ENCODE measurements at regions not wholly inside any gene's neighbourhood (a gene's known extent, or its start where the extent isn't known, plus 50 kb on each side); places are given as distances from the start of the nearest gene placed in this dataset.
"Not testable (repeated sequence)": the region's sequence is repeated elsewhere in the genome, so short reads cannot be mapped to it uniquely, and the experiment has no call there.

GRCh38 chr6:26961236-26961635 is 286.3 kb upstream of the PRSS16 start:
- H3K9me2 ChIP-seq (ENCODE audit: insufficient read depth, low read length); H3K4me2 ChIP-seq (ENCODE audit: low read length); H3K79me2 ChIP-seq (replicated peaks; ENCODE audit: insufficient read depth, low read length); H3K4me3 ChIP-seq (ENCODE audit: low read length); H3K36me3 ChIP-seq (ENCODE audit: insufficient read depth, low read length); H3F3A ChIP-seq (ENCODE audit: insufficient read depth, low read length, poor library complexity, severe bottlenecking); H3K27me3 ChIP-seq (ENCODE audit: insufficient read depth, low read depth, low read length); H3K9ac ChIP-seq (ENCODE audit: low read length); H3K27ac ChIP-seq (ENCODE audit: low read length); H4K20me1 ChIP-seq (ENCODE audit: insufficient read depth); H2AFZ ChIP-seq (ENCODE audit: low read depth, low read length); H3K9me3 ChIP-seq (ENCODE audit: low read length): not testable (repeated sequence)

- no peaks in the 10 kb centered on the region for H3K9me3 ChIP-seq (ENCODE audit: low read length)
- no peak overlapping the region for H2AFZ ChIP-seq (ENCODE audit: low read depth, low read length)
- no peaks in the 10 kb centered on the region for H3K36me3 ChIP-seq (ENCODE audit: insufficient read depth, low read length)
- H3K9me2 ChIP-seq (ENCODE audit: insufficient read depth, low read length), result no peaks in the 10 kb centered on the region
- no peak overlapping the region for H3K27ac ChIP-seq (ENCODE audit: low read length)
- TF ChIP-seq REST (IDR thresholded peaks at IDR 0.05; ENCODE audit: borderline replicate concordance) (no peak), TAF1 (IDR thresholded peaks at IDR 0.05; ENCODE audit: low read depth) (no peak)
- no peaks in the 10 kb centered on the region for H3F3A ChIP-seq (ENCODE audit: insufficient read depth, low read length, poor library complexity, severe bottlenecking)
- H3K79me2 ChIP-seq (replicated peaks; ENCODE audit: insufficient read depth, low read length), result no peaks in the 10 kb centered on the region
- H3K4me3 ChIP-seq (ENCODE audit: low read length), result no peak overlapping the region
- no peaks in the 10 kb centered on the region for H4K20me1 ChIP-seq (ENCODE audit: insufficient read depth)
- no peaks in the 10 kb centered on the region for H3K27me3 ChIP-seq (ENCODE audit: insufficient read depth, low read depth, low read length)
- H3K9ac ChIP-seq (ENCODE audit: low read length), result no peak overlapping the region
- no peak overlapping the region for H3K4me2 ChIP-seq (ENCODE audit: low read length)
These were observed 245.1 kb upstream of the PRSS16 start for GRCh38 chr6:27002447-27002846.

GRCh38 chr6:27007020-27007419 is 240.5 kb upstream of the PRSS16 start:
- H2AFZ ChIP-seq (ENCODE audit: low read depth, low read length), result no peak overlapping the region
- no peaks in the 10 kb centered on the region for H3K79me2 ChIP-seq (replicated peaks; ENCODE audit: insufficient read depth, low read length)
- H3K4me2 ChIP-seq (ENCODE audit: low read length), result no peak overlapping the region
- no peaks in the 10 kb centered on the region for H3F3A ChIP-seq (ENCODE audit: insufficient read depth, low read length, poor library complexity, severe bottlenecking)
- no peak overlapping the region for H3K9ac ChIP-seq (ENCODE audit: low read length)
- H3K9me3 ChIP-seq (ENCODE audit: low read length), result no peaks in the 10 kb centered on the region
- H4K20me1 ChIP-seq (ENCODE audit: insufficient read depth), result no peaks in the 10 kb centered on the region
- no peak overlapping the region for H3K4me3 ChIP-seq (ENCODE audit: low read length)
- no peaks in the 10 kb centered on the region for H3K27me3 ChIP-seq (ENCODE audit: insufficient read depth, low read depth, low read length)
- H3K27ac ChIP-seq (ENCODE audit: low read length), result no peak overlapping the region
- no peaks in the 10 kb centered on the region for H3K36me3 ChIP-seq (ENCODE audit: insufficient read depth, low read length)
- TF ChIP-seq EP300 (conservative IDR thresholded peaks at IDR 0.05; ENCODE audit: poor library complexity, severe bottlenecking) (no peak), REST (IDR thresholded peaks at IDR 0.05; ENCODE audit: borderline replicate concordance) (no peak), SMC3 (conservative IDR thresholded peaks at IDR 0.05; ENCODE audit: poor library complexity) (no peak), TAF1 (IDR thresholded peaks at IDR 0.05; ENCODE audit: low read depth) (no peak), POLR2AphosphoS5 (IDR thresholded peaks at IDR 0.05) (no peak)
- no peaks in the 10 kb centered on the region for H3K9me2 ChIP-seq (ENCODE audit: insufficient read depth, low read length)

GRCh38 chr6:27008613-27009012 is 238.9 kb upstream of the PRSS16 start:
- H3F3A ChIP-seq (ENCODE audit: insufficient read depth, low read length, poor library complexity, severe bottlenecking); H3K79me2 ChIP-seq (replicated peaks; ENCODE audit: insufficient read depth, low read length); H3K4me3 ChIP-seq (ENCODE audit: low read length); H4K20me1 ChIP-seq (ENCODE audit: insufficient read depth); H3K9me3 ChIP-seq (ENCODE audit: low read length); H2AFZ ChIP-seq (ENCODE audit: low read depth, low read length); H3K36me3 ChIP-seq (ENCODE audit: insufficient read depth, low read length); H3K27me3 ChIP-seq (ENCODE audit: insufficient read depth, low read depth, low read length); H3K4me2 ChIP-seq (ENCODE audit: low read length); H3K27ac ChIP-seq (ENCODE audit: low read length); H3K9me2 ChIP-seq (ENCODE audit: insufficient read depth, low read length); H3K9ac ChIP-seq (ENCODE audit: low read length): not testable (repeated sequence)

GRCh38 chr6:27014053-27014452 is 233.4 kb upstream of the PRSS16 start:
- not testable (repeated sequence) for H3K4me2 ChIP-seq (ENCODE audit: low read length); H3K79me2 ChIP-seq (replicated peaks; ENCODE audit: insufficient read depth, low read length); H2AFZ ChIP-seq (ENCODE audit: low read depth, low read length); H3K27ac ChIP-seq (ENCODE audit: low read length); H4K20me1 ChIP-seq (ENCODE audit: insufficient read depth); H3K9ac ChIP-seq (ENCODE audit: low read length); H3K9me3 ChIP-seq (ENCODE audit: low read length); H3K36me3 ChIP-seq (ENCODE audit: insufficient read depth, low read length); H3K27me3 ChIP-seq (ENCODE audit: insufficient read depth, low read depth, low read length); H3K4me3 ChIP-seq (ENCODE audit: low read length); H3K9me2 ChIP-seq (ENCODE audit: insufficient read depth, low read length); H3F3A ChIP-seq (ENCODE audit: insufficient read depth, low read length, poor library complexity, severe bottlenecking)
